HEK293T (cell line): ENCODE measurements at regions not wholly inside any gene's neighbourhood (a gene's known extent, or its start where the extent isn't known, plus 50 kb on each side); places are given as distances from the start of the nearest gene placed in this dataset.

Source experiments
- ARNT ChIP-seq: fragments of 450-650 bp; IDR thresholded peaks from 2 replicates; pipeline ENCODE4 v1.6.1; 2017; ENCODE audit warnings: mild to moderate bottlenecking
- BHLHE40 ChIP-seq: fragments of 450-650 bp; IDR thresholded peaks from 2 replicates; pipeline ENCODE4 v1.6.1; 2016; ENCODE audit warnings: mild to moderate bottlenecking, moderate library complexity, borderline replicate concordance
- ELF4 ChIP-seq: fragments of 450-650 bp; IDR thresholded peaks from 2 replicates; pipeline ENCODE4 v1.6.1; 2017; ENCODE audit warnings: antibody characterized with exemption
- FOXK2 ChIP-seq: fragments of 450-650 bp; IDR thresholded peaks from 2 replicates; pipeline ENCODE4 v1.6.1; 2016; ENCODE audit warnings: mild to moderate bottlenecking
- FOXM1 ChIP-seq: fragments of 450-650 bp; IDR thresholded peaks from 2 replicates; pipeline ENCODE4 v1.6.1; 2017; ENCODE audit warnings: mild to moderate bottlenecking, borderline replicate concordance
- HDGF ChIP-seq: fragments of 450-650 bp; IDR thresholded peaks from 2 replicates; pipeline ENCODE4 v1.6.1; 2017; ENCODE audit warnings: antibody characterized with exemption, borderline replicate concordance
- SP1 ChIP-seq: fragments of 450-650 bp; IDR thresholded peaks from 2 replicates; pipeline ENCODE4 v1.6.1; 2017
- SUZ12 ChIP-seq: fragments of 450-650 bp; IDR thresholded peaks from 2 replicates; pipeline ENCODE4 v1.6.1; 2016; ENCODE audit warnings: mild to moderate bottlenecking
- ZNF384 ChIP-seq: fragments of 450-650 bp; IDR thresholded peaks from 2 replicates; pipeline ENCODE4 v1.6.1; 2016

DNA sequence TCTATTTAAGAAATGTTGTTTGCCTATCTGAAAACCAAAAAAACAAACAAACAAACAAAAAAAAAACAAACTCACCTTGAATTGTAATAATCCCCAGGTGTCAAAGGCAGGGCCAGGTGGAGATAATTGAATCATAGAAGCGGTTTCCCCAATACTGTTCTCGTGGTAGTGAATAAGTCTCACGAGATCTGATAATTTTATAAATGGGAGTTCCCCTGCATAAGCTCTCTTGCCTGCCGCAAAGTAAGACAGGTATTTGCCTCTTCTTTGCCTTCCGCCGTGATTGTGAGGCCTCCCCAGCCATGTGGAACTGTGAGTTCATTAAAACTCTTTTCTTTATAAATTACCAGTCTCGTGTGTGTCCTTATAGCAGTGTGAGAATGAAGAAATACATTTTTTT is 1180.7 kb upstream of the CRIM1 start:
- TF ChIP-seq HDGF = no peak
- TF ChIP-seq SUZ12 = no peak
- no peak for TF ChIP-seq FOXK2
- TF ChIP-seq FOXM1 = no peak
- no peak for TF ChIP-seq SP1
- no peak for TF ChIP-seq ELF4
- TF ChIP-seq ZNF384 = no peak
- no peak for TF ChIP-seq BHLHE40
- no peak for TF ChIP-seq ARNT
